ENCODE measurements at regions not wholly inside any gene's neighbourhood (a gene's known extent, or its start where the extent isn't known, plus 50 kb on each side); places are given as distances from the start of the nearest gene placed in this dataset.

GRCh38 chrX:39834600-39834999, 263.2 kb downstream of the BCOR start:
- no peak for DNase-seq
- H3K27me3 ChIP-seq (ENCODE audit: low read length): no peaks in the 10 kb centered on the region
- H2AFZ ChIP-seq (ENCODE audit: low read length): no peak overlapping the region
- H3K9me3 ChIP-seq (ENCODE audit: low read length): no peaks in the 10 kb centered on the region
- H3K4me2 ChIP-seq (ENCODE audit: low read depth, low read length, poor library complexity, severe bottlenecking): no peak overlapping the region
- no peaks in the 10 kb centered on the region; the same call in 1 of the 2 replicates for H4K20me1 ChIP-seq (ENCODE audit: insufficient read depth, low read depth, low read length)
- no peak overlapping the region for H3K4me3 ChIP-seq (ENCODE audit: low read length)
- H3K79me2 ChIP-seq (ENCODE audit: low read length): no peaks in the 10 kb centered on the region
- H3K36me3 ChIP-seq (ENCODE audit: insufficient read depth, low read length): no peaks in the 10 kb centered on the region
- H3K9ac ChIP-seq (ENCODE audit: low read length): no peak overlapping the region
- no peaks in the 10 kb centered on the region for H3K9me2 ChIP-seq (replicated peaks; ENCODE audit: insufficient read depth, low read length)
- no peak overlapping the region for H3K27ac ChIP-seq (ENCODE audit: low read length)
- H3K4me1 ChIP-seq (ENCODE audit: low read length): no peaks in the 10 kb centered on the region

GRCh38 chrX:39835241-39835640, 262.5 kb downstream of the BCOR start:
- no peaks in the 10 kb centered on the region; the same call in 1 of the 2 replicates for H4K20me1 ChIP-seq (ENCODE audit: insufficient read depth, low read depth, low read length)
- no peak overlapping the region for H2AFZ ChIP-seq (ENCODE audit: low read length)
- no peak overlapping the region for H3K9ac ChIP-seq (ENCODE audit: low read length)
- H3K27ac ChIP-seq (ENCODE audit: low read length): no peak overlapping the region
- no peaks in the 10 kb centered on the region for H3K4me1 ChIP-seq (ENCODE audit: low read length)
- no peaks in the 10 kb centered on the region for H3K79me2 ChIP-seq (ENCODE audit: low read length)
- no peak overlapping the region for H3K4me2 ChIP-seq (ENCODE audit: low read depth, low read length, poor library complexity, severe bottlenecking)
- no peaks in the 10 kb centered on the region for H3K27me3 ChIP-seq (ENCODE audit: low read length)
- no peaks in the 10 kb centered on the region for H3K9me3 ChIP-seq (ENCODE audit: low read length)
- DNase-seq: no peak
- H3K36me3 ChIP-seq (ENCODE audit: insufficient read depth, low read length): no peaks in the 10 kb centered on the region
- no peaks in the 10 kb centered on the region for H3K9me2 ChIP-seq (replicated peaks; ENCODE audit: insufficient read depth, low read length)
- no peak overlapping the region for H3K4me3 ChIP-seq (ENCODE audit: low read length)

- no peak for DNase-seq
- no peaks in the 10 kb centered on the region for H3K9me2 ChIP-seq (replicated peaks; ENCODE audit: insufficient read depth, low read length)
- no peaks in the 10 kb centered on the region for H3K4me1 ChIP-seq (ENCODE audit: low read length)
- no peaks in the 10 kb centered on the region; the same call in 1 of the 2 replicates for H4K20me1 ChIP-seq (ENCODE audit: insufficient read depth, low read depth, low read length)
- no peaks in the 10 kb centered on the region for H3K36me3 ChIP-seq (ENCODE audit: insufficient read depth, low read length)
- no peak overlapping the region for H3K9ac ChIP-seq (ENCODE audit: low read length)
- H3K27ac ChIP-seq (ENCODE audit: low read length): no peak overlapping the region
- no peaks in the 10 kb centered on the region for H3K27me3 ChIP-seq (ENCODE audit: low read length)
- H3K4me3 ChIP-seq (ENCODE audit: low read length): no peak overlapping the region
- H3K79me2 ChIP-seq (ENCODE audit: low read length): no peaks in the 10 kb centered on the region
- no peaks in the 10 kb centered on the region for H3K9me3 ChIP-seq (ENCODE audit: low read length)
- H2AFZ ChIP-seq (ENCODE audit: low read length): no peak overlapping the region
- no peak overlapping the region for H3K4me2 ChIP-seq (ENCODE audit: low read depth, low read length, poor library complexity, severe bottlenecking)
These were observed 262.0 kb downstream of the BCOR start for GRCh38 chrX:39835776-39836175.

- DNase-seq: no peak
- Histone ChIP-seq H3K9me2 (replicated peaks; ENCODE audit: insufficient read depth, low read length) (no peaks in the 10 kb centered on the region), H3K9me3 (ENCODE audit: low read length) (no peaks in the 10 kb centered on the region), H3K27ac (ENCODE audit: low read length) (no peak overlapping the region), H4K20me1 (ENCODE audit: insufficient read depth, low read depth, low read length) (no peaks in the 10 kb centered on the region; the same call in 1 of the 2 replicates), H3K4me2 (ENCODE audit: low read depth, low read length, poor library complexity, severe bottlenecking) (no peak overlapping the region), H2AFZ (ENCODE audit: low read length) (no peak overlapping the region), H3K79me2 (ENCODE audit: low read length) (no peaks in the 10 kb centered on the region), H3K4me1 (ENCODE audit: low read length) (no peaks in the 10 kb centered on the region), H3K9ac (ENCODE audit: low read length) (no peak overlapping the region), H3K36me3 (ENCODE audit: insufficient read depth, low read length) (no peaks in the 10 kb centered on the region), H3K4me3 (ENCODE audit: low read length) (no peak overlapping the region), H3K27me3 (ENCODE audit: low read length) (no peaks in the 10 kb centered on the region)
These were observed 260.8 kb downstream of the BCOR start for GRCh38 chrX:39836802-39837420.

GRCh38 chrX:39837688-39838087, 260.1 kb downstream of the BCOR start:
- H3K36me3 ChIP-seq (ENCODE audit: insufficient read depth, low read length): no peaks in the 10 kb centered on the region

GRCh38 chrX:39839371-39839770, 258.4 kb downstream of the BCOR start:
- no peak overlapping the region for H3K9ac ChIP-seq (ENCODE audit: low read length)
- no peaks in the 10 kb centered on the region for H3K9me2 ChIP-seq (replicated peaks; ENCODE audit: insufficient read depth, low read length)
- H3K27ac ChIP-seq (ENCODE audit: low read length): no peak overlapping the region
- no peak overlapping the region for H3K4me3 ChIP-seq (ENCODE audit: low read length)
- no peak overlapping the region for H2AFZ ChIP-seq (ENCODE audit: low read length)
- H3K79me2 ChIP-seq (ENCODE audit: low read length): no peaks in the 10 kb centered on the region
- no peak for DNase-seq
- H3K27me3 ChIP-seq (ENCODE audit: low read length): no peaks in the 10 kb centered on the region
- no peaks in the 10 kb centered on the region for H4K20me1 ChIP-seq (ENCODE audit: insufficient read depth, low read depth, low read length)
- no peak overlapping the region for H3K4me2 ChIP-seq (ENCODE audit: low read depth, low read length, poor library complexity, severe bottlenecking)
- no peaks in the 10 kb centered on the region for H3K36me3 ChIP-seq (ENCODE audit: insufficient read depth, low read length)
- H3K4me1 ChIP-seq (ENCODE audit: low read length): no peaks in the 10 kb centered on the region
- H3K9me3 ChIP-seq (ENCODE audit: low read length): no peaks in the 10 kb centered on the region

More at GRCh38 chrX:39837688-39838087, 260.1 kb downstream of the BCOR start:
- no peak for DNase-seq
- Histone ChIP-seq H3K27me3 (ENCODE audit: low read length) (no peaks in the 10 kb centered on the region), H3K4me3 (ENCODE audit: low read length) (no peak overlapping the region), H3K79me2 (ENCODE audit: low read length) (no peaks in the 10 kb centered on the region), H3K4me1 (ENCODE audit: low read length) (no peaks in the 10 kb centered on the region), H3K9ac (ENCODE audit: low read length) (no peak overlapping the region), H4K20me1 (ENCODE audit: insufficient read depth, low read depth, low read length) (no peaks in the 10 kb centered on the region; the same call in 1 of the 2 replicates), H2AFZ (ENCODE audit: low read length) (no peak overlapping the region), H3K9me2 (replicated peaks; ENCODE audit: insufficient read depth, low read length) (no peaks in the 10 kb centered on the region), H3K4me2 (ENCODE audit: low read depth, low read length, poor library complexity, severe bottlenecking) (no peak overlapping the region), H3K27ac (ENCODE audit: low read length) (no peak overlapping the region), H3K9me3 (ENCODE audit: low read length) (no peaks in the 10 kb centered on the region)

GRCh38 chrX:39840133-39840532, 257.6 kb downstream of the BCOR start:
- no peaks in the 10 kb centered on the region for H3K27me3 ChIP-seq (ENCODE audit: low read length)
- no peaks in the 10 kb centered on the region for H3K9me2 ChIP-seq (replicated peaks; ENCODE audit: insufficient read depth, low read length)
- no peak for DNase-seq
- no peaks in the 10 kb centered on the region for H3K36me3 ChIP-seq (ENCODE audit: insufficient read depth, low read length)
- no peaks in the 10 kb centered on the region for H4K20me1 ChIP-seq (ENCODE audit: insufficient read depth, low read depth, low read length)
- H2AFZ ChIP-seq (ENCODE audit: low read length): no peak overlapping the region
- no peak overlapping the region for H3K9ac ChIP-seq (ENCODE audit: low read length)
- H3K4me3 ChIP-seq (ENCODE audit: low read length): no peak overlapping the region
- H3K4me1 ChIP-seq (ENCODE audit: low read length): no peaks in the 10 kb centered on the region
- no peak overlapping the region for H3K4me2 ChIP-seq (ENCODE audit: low read depth, low read length, poor library complexity, severe bottlenecking)
- H3K9me3 ChIP-seq (ENCODE audit: low read length): no peaks in the 10 kb centered on the region
- H3K27ac ChIP-seq (ENCODE audit: low read length): no peak overlapping the region
- no peaks in the 10 kb centered on the region for H3K79me2 ChIP-seq (ENCODE audit: low read length)

GRCh38 chrX:39840581-39841093, 257.1 kb downstream of the BCOR start:
- no peak overlapping the region for H3K27ac ChIP-seq (ENCODE audit: low read length)
- H4K20me1 ChIP-seq (ENCODE audit: insufficient read depth, low read depth, low read length): no peaks in the 10 kb centered on the region
- no peak overlapping the region for H2AFZ ChIP-seq (ENCODE audit: low read length)
- DNase-seq: no peak
- H3K4me2 ChIP-seq (ENCODE audit: low read depth, low read length, poor library complexity, severe bottlenecking): no peak overlapping the region
- no peaks in the 10 kb centered on the region for H3K36me3 ChIP-seq (ENCODE audit: insufficient read depth, low read length)
- no peaks in the 10 kb centered on the region for H3K9me2 ChIP-seq (replicated peaks; ENCODE audit: insufficient read depth, low read length)
- H3K9me3 ChIP-seq (ENCODE audit: low read length): no peaks in the 10 kb centered on the region
- no peak overlapping the region for H3K9ac ChIP-seq (ENCODE audit: low read length)
- H3K4me3 ChIP-seq (ENCODE audit: low read length): no peak overlapping the region
- no peaks in the 10 kb centered on the region for H3K27me3 ChIP-seq (ENCODE audit: low read length)
- no peaks in the 10 kb centered on the region for H3K4me1 ChIP-seq (ENCODE audit: low read length)
- no peaks in the 10 kb centered on the region for H3K79me2 ChIP-seq (ENCODE audit: low read length)

All from Karpas-422 (cell line).